Stimulated activated CD8-positive, alpha-beta memory T cell treated with anti-CD3 and anti-CD28 coated beads, Interleukin-4, amount 100 ng/mL, for 1 hour (primary cell): ENCODE measurements at regions not wholly inside any gene's neighbourhood (a gene's known extent, or its start where the extent isn't known, plus 50 kb on each side); places are given as distances from the start of the nearest gene placed in this dataset.

Source experiments
- DNase-seq, 2 donors: peaks; one replicate each; pipeline ENCODE4 v3.0.0-alpha.2; 2020; ENCODE audit warnings: low read depth in 2 of 2, low spot score in 1 of 2

DNA sequence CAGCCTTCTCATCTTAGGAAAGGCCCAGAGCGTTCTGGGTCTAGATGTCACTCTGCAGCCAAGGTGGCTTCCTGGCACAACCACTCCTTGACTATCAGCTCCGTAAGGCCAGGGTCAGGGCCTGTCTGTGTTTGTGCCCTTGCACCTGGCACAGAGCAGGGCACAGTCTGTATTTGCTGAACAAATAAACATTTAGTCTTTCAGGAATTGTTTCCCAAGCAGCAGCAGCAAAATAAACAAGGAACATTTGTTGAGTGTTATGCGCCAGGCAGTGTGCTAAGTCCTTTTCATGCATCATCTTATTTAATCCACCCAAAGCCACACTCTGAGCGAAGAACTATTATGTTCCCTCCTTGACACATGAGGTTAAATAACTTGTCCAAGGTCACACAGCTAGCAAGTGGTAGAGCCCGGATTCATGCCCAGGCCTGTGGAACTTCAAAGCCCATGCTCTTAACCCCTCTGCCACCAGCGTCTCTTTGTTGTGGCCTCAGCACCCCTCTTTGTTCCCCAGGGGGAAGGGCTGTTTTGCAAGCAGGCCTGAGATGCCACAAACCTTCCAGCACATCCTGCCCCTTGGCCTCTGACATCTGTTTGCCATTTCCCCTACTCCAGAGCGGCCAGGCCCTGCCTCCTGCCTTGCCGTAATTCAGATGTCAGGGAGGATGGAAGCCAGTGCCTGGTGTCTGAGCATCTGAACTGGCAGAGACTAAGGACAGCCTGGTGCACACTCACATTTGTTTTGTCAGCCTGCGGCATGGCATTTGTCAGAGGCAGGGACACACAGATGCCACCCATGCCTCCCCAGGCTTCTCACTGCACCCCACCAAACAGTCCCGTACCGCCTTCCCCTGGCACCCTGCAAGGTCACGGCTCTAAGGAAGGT is 325.8 kb upstream of the ZMIZ1 start:
- DNase-seq = no peak

DNA sequence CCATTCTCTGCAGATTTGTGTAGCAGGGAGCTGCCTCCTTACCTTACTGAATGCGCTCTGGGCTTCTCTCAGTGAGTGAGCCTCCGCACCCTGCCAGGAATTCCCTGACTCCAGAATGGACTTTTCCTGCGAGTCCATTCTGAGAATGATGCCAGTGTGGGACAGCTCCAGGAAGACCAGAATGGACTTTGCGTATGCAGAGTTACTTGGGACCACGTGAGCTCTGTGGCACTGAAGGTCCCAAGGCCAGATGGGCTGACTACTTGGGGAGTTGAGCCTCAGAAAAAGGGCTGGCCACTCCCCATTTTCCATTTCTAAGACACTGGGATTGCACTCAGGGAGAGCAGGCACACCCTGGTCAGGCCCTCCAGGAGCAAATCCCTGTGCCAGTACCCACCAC is 324.7 kb upstream of the ZMIZ1 start:
- no peak for DNase-seq

DNA sequence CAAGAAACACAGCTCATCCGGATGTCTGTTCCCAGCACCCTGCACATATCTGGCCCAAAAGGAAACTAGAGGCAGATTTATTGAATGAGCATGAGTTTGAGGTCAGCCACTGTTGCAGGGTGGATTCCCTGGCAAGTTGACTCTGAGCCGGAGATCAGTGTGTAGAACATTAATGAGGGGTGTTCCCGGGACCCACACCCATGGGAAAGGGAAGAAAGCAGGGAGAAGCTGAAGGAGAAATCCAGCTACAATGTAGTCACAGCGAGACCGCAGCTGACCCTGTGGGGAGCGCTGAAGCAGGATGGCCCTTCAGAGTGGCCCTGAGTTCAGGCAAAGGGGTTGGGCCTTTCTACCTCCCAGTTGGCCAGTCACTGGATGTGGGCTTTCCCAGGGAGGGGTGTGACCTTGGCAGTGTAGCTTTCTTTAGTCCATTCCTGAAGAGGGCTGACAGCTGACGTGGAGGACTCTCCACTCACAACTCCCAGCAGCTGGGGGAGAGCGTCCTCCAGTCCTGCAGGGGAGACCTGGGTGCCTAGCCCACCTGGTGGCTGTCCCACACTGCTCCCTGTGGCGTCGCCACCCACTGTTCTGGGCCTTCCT is 324.2 kb upstream of the ZMIZ1 start:
- DNase-seq = no peak

DNA sequence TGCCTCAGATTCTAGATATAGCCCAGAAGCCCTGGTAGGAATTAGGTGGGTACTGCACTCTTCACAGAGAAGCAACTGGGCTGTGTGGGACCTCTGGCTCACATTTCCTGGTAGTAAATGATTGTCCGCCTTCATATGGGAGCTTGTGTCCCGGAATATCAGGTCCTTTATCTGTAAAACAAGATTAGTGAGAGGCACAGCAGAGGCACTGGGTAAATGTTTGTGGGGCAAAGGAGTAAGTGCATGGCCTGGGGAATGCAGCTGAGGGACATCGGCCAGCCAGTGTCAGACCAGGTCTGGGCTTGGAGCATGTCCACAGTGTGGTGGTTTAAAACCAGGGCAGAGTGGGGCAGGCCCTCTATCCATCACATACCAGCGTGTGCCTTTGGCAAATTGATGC is 323.3 kb upstream of the ZMIZ1 start:
- no peak for DNase-seq

DNA sequence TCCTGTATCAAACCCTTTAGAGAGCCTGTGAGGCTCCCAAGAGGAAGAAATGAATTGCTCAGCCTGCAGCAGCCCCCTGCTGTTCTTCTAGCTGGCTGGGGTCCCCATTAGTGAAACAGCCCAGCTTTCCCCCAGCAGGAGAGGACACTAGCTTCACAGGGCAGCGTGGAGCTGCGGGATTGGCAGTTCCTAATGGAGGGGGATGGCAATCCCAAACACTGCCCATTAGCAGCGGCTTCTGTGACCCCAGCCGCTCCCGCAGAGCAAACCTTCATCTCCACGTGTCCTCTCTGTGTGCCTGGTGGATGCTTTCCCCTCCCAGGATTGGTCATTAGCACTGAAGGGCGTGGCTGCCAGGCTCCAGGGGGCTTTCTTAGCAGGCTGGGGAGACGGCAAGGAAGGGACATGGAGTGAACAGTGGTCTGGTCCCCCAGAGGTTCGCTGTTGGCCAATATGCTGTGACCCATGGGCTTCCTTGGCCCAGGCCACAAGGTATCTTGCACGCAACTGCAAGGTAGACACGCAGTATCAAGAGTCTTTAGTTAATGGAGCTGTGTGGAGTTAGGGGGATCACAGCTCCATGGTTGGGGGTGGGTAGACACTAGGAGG is 322.5 kb upstream of the ZMIZ1 start:
- DNase-seq = no peak

DNA sequence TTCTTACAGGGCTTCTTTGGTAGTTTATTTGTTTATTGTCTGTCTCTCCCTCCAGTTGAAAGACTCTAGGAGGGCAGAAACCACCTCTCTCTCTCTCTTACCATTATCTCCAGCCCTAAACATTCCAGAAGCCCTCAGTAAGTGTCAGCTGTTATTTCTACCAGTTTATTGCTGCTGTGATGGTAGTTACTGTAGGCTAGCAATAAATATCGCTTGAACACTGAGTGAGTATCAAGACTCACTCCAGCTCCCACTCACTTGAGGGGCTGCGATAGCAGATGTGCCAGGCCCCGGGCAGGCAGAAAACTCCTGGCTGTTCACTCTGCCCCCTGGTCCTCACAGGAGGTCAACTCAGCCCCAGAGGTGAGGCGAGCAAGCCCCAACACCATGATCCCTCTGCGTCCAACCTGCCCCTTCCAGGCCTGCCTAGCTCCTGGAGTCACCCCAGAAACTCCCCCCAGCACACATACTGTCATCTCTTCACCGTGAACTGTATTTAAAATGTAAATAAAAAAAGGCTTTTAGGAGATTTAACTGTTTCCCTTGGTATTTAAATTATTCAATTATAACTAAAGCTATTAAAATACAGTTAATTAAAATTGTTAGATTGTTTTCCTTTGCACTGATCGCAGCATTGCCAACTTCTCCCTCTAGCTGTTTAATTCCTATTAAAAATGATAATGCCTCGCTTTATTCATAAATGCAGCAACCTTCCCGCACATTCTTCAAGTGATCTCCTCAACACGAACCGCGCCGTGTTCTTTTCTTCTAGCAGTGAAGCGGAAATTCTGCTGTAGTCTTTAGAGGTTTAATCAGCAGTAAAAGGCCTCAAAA is 321.1 kb upstream of the ZMIZ1 start:
- DNase-seq = no peak

DNA sequence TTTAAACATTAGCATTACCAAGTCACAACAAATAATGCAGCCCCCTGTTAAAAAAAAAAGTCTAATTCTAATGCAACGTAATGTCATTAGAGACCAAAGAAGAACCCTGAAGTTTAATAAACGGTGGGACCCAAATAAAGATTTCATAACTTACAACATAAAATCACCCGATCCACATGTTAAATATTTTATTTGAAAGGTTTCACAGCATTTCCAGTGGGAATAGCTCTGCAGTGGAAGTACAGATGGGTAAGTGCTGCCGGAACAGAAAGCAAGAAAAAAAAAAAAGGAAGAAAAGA is 320.6 kb upstream of the ZMIZ1 start:
- no peak for DNase-seq

DNA sequence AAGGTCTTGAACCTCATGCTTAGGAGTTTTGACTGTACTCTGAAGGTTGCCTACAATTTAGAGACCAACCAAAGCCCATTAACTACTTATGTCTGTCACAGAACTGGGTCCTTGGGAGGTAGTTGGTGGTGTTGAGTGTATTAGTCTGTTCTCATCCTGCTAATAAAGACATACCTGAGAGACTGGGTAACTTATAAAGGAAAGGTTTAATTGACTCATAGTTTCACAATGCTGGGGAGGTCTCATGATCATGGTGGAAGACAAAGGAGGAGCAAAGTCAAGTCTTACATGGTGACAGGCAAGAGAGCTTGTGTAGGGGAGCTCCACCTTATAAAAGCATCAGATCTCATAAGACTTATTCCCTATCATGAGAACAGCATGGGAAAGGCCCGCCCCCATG is 319.6 kb upstream of the ZMIZ1 start:
- no peak for DNase-seq

DNA sequence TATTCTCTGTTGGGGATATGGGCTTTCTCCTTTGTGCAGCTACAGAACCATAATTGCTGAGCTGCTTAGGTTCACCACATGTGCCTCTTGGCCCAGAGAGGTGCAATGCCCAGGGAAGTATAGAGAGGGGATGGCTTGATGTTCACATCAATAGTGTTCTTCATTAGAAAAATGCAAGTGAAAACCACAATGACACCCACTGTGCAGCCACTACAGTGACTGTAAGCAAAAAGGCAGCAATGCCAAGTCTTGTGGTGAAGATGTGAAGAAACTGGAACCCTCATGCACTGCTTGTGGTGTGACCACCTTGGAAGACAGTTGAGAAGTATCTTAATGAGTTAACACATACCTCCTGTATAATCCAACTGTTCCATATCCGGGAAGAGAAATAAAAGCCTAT is 318.9 kb upstream of the ZMIZ1 start:
- DNase-seq = no peak

DNA sequence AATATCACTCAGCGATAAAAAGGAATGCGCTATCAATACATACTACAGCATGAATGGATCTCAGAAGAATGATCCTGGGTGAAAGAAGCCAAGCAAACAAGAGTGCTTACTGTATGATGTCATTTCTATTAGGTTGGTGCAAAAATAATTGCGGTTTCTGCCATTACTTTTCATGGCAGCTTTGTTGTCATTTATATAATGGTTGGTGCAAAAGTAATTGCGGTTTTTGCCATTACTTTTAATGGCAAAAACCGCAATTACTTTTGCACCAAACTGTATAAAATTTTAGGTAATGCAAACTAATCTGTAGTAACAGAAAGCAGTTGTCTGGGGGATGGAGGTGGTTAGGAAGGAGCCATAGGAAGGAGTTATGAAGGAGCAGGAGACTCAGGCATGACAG is 318.3 kb upstream of the ZMIZ1 start:
- no peak for DNase-seq

DNA sequence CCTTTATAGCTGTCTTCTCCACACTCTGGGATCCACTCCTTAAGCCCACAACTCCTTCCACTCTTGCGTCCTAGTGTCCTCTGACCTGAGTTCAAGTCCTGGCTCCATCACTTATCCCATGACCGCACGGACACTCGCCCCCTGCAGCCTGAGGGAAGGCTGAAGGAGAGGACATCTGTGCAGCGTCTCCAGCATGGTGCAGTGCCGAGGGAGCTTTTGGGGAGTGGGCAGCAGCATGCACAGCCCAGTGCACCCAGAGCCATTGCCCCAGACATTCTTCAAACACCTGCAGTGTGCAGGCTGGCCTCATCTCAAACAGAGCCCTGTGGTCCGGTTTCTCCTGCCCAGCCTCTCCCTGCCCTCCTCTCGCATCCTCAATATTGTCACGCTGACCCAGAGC is 317.1 kb upstream of the ZMIZ1 start:
- DNase-seq = no peak

DNA sequence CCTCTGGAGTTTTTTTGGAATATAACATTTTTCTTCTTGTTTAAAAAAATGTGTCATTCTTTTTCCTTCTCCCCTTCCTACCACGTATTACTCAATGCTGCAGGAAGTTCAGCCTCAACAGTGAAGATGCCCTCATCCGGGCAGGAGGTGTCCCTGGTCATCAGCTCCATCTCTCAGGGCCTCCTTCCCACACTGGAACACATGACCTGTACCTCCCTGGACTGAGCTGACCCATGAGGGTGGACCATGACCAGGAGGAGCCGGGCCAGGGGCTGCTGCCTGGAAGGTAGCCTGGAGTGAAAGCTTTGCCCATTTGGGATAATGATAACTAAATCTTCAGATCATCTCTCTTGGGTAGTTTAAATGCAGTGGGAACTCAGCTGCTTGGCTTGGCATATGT is 316.5 kb upstream of the ZMIZ1 start:
- no peak for DNase-seq

DNA sequence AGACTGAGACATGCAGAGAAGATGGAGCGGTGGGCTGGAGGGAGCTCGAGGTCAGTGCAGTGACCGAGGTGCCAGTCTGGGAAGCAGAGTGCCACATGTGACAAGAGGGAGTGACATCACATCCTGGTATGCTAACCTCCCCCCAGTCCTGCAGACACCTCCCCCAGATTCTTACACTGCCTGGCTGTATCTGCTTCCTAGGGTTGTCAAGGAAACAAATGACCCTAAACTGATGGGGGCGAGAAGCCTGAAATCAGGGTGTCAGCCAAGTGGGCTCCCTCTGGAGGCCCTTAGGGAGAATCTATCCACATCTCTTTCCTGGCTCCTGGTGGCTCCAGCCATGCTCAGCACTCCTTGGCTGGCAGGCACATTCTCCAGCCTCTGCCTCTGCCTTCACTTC is 316.1 kb upstream of the ZMIZ1 start:
- DNase-seq = no peak

DNA sequence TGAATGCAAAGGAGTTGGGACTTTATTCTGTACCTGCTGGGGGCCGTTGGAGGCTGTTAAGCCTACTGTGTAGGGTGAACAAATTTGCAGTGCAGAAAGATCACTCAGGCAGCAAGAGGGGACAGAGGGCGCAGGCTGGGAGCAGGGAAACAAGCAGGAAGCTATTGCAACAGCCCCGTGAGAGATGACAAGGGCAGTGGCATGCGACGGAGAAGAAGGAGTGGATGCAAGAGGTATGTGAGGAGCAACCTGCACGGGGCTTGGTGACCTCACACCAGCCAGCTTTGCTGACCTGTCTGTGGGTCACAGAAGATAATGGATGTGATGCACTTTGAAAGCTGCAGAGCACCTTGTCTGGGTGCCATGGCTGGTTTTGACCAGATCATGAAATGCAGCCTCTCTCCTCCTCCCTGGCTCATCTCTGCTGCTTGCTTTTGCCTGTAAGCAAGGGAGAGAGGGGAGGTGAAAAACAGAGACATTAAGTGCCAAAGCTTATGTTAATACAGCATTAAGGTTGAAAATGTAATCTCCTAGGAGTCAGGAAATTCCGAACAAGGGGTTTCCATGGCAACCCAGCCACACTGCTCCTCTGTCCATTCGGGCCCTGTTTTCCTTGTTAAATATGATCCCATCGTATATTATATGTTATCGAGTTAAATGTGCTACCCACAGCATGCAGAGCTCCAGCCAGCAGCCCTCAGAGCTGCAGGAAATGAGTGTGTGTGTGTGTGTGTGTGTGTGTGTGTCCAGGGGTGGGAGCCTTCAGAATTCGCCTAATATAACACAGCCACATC is 314.3 kb upstream of the ZMIZ1 start:
- DNase-seq = no peak

DNA sequence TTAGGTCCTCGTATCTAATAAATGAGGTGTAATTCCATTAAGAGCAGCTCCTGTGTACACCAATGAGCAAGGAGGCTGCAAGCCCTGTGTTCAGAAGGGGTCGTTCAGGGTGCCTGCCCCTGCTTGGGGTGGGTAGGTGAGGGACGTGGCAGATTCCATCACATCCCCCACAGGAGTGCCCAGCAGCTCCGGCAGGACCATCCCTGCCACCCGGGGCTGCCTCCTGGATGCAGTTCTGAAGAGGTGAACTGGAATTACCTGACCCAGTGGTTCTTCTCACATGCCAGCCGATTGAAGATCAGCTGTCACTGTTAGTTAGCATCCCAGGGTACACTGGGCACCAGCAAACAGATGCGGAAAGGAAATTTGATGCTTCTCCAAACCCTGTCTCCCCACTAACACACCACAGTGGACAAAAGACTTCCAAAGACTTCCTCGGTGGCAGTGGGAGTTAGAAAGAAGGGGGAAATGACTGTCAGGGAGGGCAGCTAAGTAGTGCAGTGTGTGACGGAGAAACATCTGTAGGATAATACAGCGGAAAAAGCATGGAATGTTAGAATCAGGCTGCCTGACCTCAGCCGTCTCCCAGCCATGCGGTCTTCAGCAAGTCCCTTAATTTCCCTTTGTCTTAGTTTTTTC is 313.6 kb upstream of the ZMIZ1 start:
- no peak for DNase-seq

DNA sequence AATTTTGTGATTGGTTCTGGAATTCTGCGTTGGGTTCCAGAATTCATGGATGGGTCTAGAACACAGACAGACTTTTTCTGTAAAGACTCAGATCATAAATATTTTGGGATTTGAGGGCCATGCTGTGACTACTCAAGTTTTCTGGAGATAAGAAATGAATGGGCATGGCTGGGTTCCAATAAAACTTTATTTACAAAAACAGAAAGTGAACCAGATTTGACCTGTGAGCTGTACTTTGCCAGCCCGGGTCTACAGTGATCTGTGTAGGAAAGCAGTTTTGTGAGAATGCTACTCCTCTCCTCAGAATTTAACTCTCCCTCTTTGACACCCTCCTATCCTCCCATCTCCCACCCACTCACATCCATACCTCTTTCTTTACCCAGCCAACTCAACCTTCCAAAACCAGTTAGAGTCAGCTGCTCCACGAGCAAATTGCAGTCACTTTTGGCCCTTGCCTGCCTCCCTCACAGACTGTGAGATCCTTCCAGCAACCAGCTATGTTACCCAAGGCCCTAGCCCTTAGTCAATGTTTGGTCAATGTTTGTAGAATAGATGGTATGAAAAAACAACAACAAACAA is 312.8 kb upstream of the ZMIZ1 start:
- DNase-seq = no peak

DNA sequence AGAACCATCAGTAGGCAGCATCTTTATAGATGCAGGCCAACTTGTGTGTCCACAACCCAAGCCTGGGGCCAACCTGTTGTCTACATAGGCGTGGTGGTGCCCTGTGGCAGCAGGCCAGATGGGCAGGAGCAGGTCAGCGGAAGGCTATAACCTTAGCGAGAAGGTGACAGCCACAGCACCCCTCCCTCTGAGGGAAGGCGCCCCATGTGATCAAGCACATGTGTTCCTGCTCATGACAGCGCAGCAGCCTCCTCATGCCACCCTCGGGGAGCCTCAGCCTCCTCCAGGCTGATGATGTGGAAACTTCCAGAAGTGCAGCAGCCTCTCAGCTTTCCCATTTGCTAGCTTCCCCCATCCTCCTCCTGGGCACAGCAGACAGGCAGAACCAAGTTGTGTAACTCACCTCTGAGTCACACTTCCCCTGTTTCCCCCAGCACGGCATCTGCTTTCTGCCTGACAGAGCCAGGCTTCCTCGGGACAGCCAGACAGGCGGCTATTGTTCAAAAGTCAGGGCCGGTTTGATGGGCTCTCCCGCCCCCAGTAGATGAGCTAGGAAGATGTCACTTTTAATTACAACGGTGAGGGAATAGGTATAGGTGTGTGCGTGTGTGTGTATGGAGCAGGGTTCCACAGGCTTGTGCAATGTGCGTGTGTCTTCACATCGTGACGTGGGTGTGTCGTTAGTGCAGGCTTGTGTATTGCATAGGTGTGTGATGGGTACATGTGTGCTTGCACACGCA is 312.0 kb upstream of the ZMIZ1 start:
- DNase-seq = no peak

DNA sequence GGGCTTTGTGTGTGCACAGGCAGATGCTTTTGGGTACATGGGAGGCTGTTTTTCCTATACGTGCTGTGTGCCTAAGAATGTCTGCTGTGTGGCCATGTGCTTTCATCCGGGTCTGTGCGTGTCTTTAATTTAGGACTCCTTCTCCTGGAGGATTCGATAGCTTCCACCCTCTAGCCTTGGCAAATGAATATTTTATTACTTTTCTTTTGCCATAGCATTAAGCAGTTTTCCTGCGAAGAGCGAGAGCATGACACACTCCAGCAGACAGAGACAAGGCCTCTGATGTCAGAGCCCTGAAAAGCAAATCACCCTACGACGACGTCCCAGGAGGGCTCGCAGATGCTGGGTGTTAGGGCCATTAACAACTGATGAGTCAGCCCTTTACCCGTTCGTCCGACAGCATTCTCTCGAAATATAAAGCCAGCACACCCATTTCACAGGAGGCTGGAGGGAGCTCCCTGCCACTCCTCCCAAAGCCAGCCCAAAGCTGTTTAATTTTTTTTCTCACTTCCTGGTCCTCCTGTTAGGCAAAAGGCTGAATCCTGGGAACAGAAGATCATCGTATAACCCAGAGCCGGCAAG is 311.3 kb upstream of the ZMIZ1 start:
- DNase-seq = no peak

DNA sequence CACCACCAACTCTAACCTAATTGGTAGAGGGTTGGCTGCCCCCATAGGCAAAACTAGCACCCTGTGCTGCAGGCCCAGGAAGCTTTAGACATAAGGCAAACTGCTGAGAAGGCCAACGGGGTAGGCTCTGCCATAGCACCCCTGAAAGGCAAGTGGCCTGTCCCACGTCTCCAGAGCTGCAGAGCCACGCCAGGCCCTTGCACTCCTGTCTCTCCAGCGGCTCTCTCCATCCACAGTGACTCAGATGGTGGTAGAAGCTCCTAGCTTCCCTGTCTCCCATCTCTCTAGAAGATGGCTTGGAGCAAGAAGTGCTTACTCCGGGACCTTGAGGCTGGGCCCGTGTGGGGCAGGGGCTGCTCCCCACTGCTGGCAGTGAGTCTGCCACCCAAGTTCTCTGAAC is 310.6 kb upstream of the ZMIZ1 start:
- DNase-seq = no peak
